ENCODE measurements at regions not wholly inside any gene's neighbourhood (a gene's known extent, or its start where the extent isn't known, plus 50 kb on each side); places are given as distances from the start of the nearest gene placed in this dataset.

GRCh38 chr5:93978222-93978621, 236.8 kb upstream of the POU5F2 start:
- BruUV-seq (replicated peaks) = no TSS peak
- ChIA-PET CTCF (no interaction called here), POLR2A (no interaction called here)
- no peaks in the 10 kb centered on the region for H3K9me3 ChIP-seq (ENCODE audit: control insufficient read depth, insufficient read depth, low read depth, low read length)
- H3K4me3 ChIP-seq (ENCODE audit: low read depth in 2 of 2, low read length in 2 of 2) = no peak overlapping the region
- no peak overlapping the region for H3K27ac ChIP-seq (ENCODE audit: low read length)
- H3K27me3 ChIP-seq (ENCODE audit: control insufficient read depth, insufficient read depth, low read length) = no peaks in the 10 kb centered on the region
- H3K36me3 ChIP-seq (ENCODE audit: control insufficient read depth, insufficient read depth, low read length) = no peaks in the 10 kb centered on the region
- no peaks in the 10 kb centered on the region for H3K4me1 ChIP-seq (ENCODE audit: control insufficient read depth, insufficient read depth, low read length)
- DNase-seq (ENCODE audit: low read depth, low spot score) = no peak
- no peak for ATAC-seq
- TF ChIP-seq TCF7L2 (IDR thresholded peaks at IDR 0.05; ENCODE audit: low read depth, low read length) (no peak), REST (IDR thresholded peaks at IDR 0.05; ENCODE audit: insufficient read depth in 1 of 2, low read depth in 2 of 2, low read length in 1 of 2) (no peak), SIN3A (IDR thresholded peaks at IDR 0.05; ENCODE audit: borderline replicate concordance, insufficient read depth, low read depth, low read length) (no peak), POLR2AphosphoS5 (IDR thresholded peaks at IDR 0.05; ENCODE audit: low read depth, low read length) (no peak)
- TF ChIP-seq, protein P1, sequence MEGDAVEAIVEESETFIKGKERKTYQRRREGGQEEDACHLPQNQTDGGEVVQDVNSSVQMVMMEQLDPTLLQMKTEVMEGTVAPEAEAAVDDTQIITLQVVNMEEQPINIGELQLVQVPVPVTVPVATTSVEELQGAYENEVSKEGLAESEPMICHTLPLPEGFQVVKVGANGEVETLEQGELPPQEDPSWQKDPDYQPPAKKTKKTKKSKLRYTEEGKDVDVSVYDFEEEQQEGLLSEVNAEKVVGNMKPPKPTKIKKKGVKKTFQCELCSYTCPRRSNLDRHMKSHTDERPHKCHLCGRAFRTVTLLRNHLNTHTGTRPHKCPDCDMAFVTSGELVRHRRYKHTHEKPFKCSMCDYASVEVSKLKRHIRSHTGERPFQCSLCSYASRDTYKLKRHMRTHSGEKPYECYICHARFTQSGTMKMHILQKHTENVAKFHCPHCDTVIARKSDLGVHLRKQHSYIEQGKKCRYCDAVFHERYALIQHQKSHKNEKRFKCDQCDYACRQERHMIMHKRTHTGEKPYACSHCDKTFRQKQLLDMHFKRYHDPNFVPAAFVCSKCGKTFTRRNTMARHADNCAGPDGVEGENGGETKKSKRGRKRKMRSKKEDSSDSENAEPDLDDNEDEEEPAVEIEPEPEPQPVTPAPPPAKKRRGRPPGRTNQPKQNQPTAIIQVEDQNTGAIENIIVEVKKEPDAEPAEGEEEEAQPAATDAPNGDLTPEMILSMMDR (IDR thresholded peaks at IDR 0.05) = no peak
- in situ Hi-C loops (cut with HindIII; ENCODE audit: low pct_unique_long_range_greater_than_20kb, low sequenced_read_pairs) = no loop called here
- intact Hi-C loops (cut with micrococcal nuclease; ENCODE audit: unreplicated experiment) = no loop called here

DNA sequence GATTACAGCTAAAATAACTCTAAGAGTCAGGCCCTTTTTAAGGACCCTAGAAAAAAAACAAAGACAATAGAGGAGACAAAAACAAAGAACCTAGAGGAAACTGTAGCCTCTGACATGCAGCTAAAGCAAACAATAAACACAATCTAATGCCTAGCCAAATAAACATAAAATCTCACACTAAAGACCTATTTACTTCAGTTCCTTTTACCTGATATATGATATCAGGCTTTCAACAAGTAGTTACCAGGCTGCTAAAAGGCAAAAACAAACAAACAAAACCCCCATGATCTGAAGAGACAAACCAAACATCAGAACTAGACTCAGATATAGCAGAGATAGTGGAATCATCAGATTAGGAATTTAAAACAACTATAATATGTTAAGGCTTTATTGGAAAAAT, 226.5 kb upstream of the POU5F2 start:
- no TSS peak for BruUV-seq (replicated peaks)
- CTCF ChIA-PET = no interaction called here
- POLR2A ChIA-PET = no interaction called here
- Histone ChIP-seq H3K9me3 (ENCODE audit: control insufficient read depth, insufficient read depth, low read depth, low read length) (no peaks in the 10 kb centered on the region), H3K27me3 (ENCODE audit: control insufficient read depth, insufficient read depth, low read length) (no peaks in the 10 kb centered on the region), H3K4me1 (ENCODE audit: control insufficient read depth, insufficient read depth, low read length) (peaks cover 15% of the 10 kb centered on the region; the same call in 1 of the 2 replicates), H3K27ac (ENCODE audit: low read length) (no peak overlapping the region), H3K4me3 (ENCODE audit: low read depth in 2 of 2, low read length in 2 of 2) (no peak overlapping the region), H3K36me3 (ENCODE audit: control insufficient read depth, insufficient read depth, low read length) (no peaks in the 10 kb centered on the region)
- TF ChIP-seq REST (IDR thresholded peaks at IDR 0.05; ENCODE audit: insufficient read depth in 1 of 2, low read depth in 2 of 2, low read length in 1 of 2) = no peak
- TF ChIP-seq POLR2AphosphoS5 (IDR thresholded peaks at IDR 0.05; ENCODE audit: low read depth, low read length) = no peak
- peak; percentile 80 for TF ChIP-seq TCF7L2 (IDR thresholded peaks at IDR 0.05; ENCODE audit: low read depth, low read length)
- intact Hi-C loops (cut with micrococcal nuclease; ENCODE audit: unreplicated experiment) (no loop called here), in situ Hi-C loops (cut with HindIII; ENCODE audit: low pct_unique_long_range_greater_than_20kb, low sequenced_read_pairs) (no loop called here)
- DNase-seq (ENCODE audit: low read depth, low spot score) (no peak), ATAC-seq (0 out of 2 replicates have a peak, but pooled peaks have one; percentile 58)

Data from Panc1 (cell line).